Mammary epithelial cell (primary cell): ENCODE measurements at regions not wholly inside any gene's neighbourhood (a gene's known extent, or its start where the extent isn't known, plus 50 kb on each side); places are given as distances from the start of the nearest gene placed in this dataset.

Experiments
- CTCF ChIP-seq, 2 donors: IDR thresholded peaks in 1 of 2; conservative IDR thresholded peaks in 1 of 2; 2 replicates each; pipeline ENCODE4 v1.5.1; 2011 to 2012; ENCODE audit warnings: inconsistent platforms in 2 of 2, low read length in 2 of 2, mild to moderate bottlenecking in 2 of 2, control low read depth in 1 of 2, low read depth in 1 of 2; ENCODE audit not compliant: insufficient read depth in 1 of 2; ENCODE audit errors: extremely low read depth in 1 of 2
- EZH2 ChIP-seq: IDR thresholded peaks from 2 replicates; pipeline ENCODE4 v1.6.1; 2012; ENCODE audit warnings: low read length, inconsistent platforms, borderline replicate concordance

GRCh38 chr1:101183388-101183699 is 53.5 kb upstream of the S1PR1 start:
- TF ChIP-seq CTCF (conservative IDR thresholded peaks at IDR 0.05 in 1 of 2, IDR thresholded peaks at IDR 0.05 in 1 of 2; ENCODE audit: extremely low read depth in 1 of 2, insufficient read depth in 1 of 2, low read depth in 1 of 2, low read length in 2 of 2) = no peak
- TF ChIP-seq EZH2 = no peak
